ENCODE measurements at regions not wholly inside any gene's neighbourhood (a gene's known extent, or its start where the extent isn't known, plus 50 kb on each side); places are given as distances from the start of the nearest gene placed in this dataset.

GRCh38 chr4:11860996-11861395 is 432.3 kb upstream of the HS3ST1 start:
- DNase-seq (ENCODE audit: low read depth), result no peak
- no peak overlapping the region for H3K4me3 ChIP-seq (ENCODE audit: low read depth, low read length)
- no peak for TF ChIP-seq CTCF (conservative IDR thresholded peaks at IDR 0.05; ENCODE audit: low read depth, low read length)

- no peak for DNase-seq (ENCODE audit: low read depth)
- no peak for TF ChIP-seq CTCF (conservative IDR thresholded peaks at IDR 0.05; ENCODE audit: low read depth, low read length)
- H3K4me3 ChIP-seq (ENCODE audit: low read depth, low read length), result no peak overlapping the region
Measured at GRCh38 chr4:11857881-11858280, 429.2 kb upstream of the HS3ST1 start.

GRCh38 chr4:11847167-11847566 is 418.5 kb upstream of the HS3ST1 start:
- no peak overlapping the region for H3K4me3 ChIP-seq (ENCODE audit: low read depth, low read length)
- no peak for DNase-seq (ENCODE audit: low read depth)
- TF ChIP-seq CTCF (conservative IDR thresholded peaks at IDR 0.05; ENCODE audit: low read depth, low read length), result no peak

GRCh38 chr4:11843927-11844326 is 415.2 kb upstream of the HS3ST1 start:
- TF ChIP-seq CTCF (conservative IDR thresholded peaks at IDR 0.05; ENCODE audit: low read depth, low read length), result no peak
- H3K4me3 ChIP-seq (ENCODE audit: low read depth, low read length), result no peak overlapping the region
- no peak for DNase-seq (ENCODE audit: low read depth)

- H3K4me3 ChIP-seq (ENCODE audit: low read depth, low read length), result no peak overlapping the region
- DNase-seq (ENCODE audit: low read depth), result no peak
- no peak for TF ChIP-seq CTCF (conservative IDR thresholded peaks at IDR 0.05; ENCODE audit: low read depth, low read length)
Measured at GRCh38 chr4:11843340-11843739, 414.6 kb upstream of the HS3ST1 start.

- no peak for TF ChIP-seq CTCF (conservative IDR thresholded peaks at IDR 0.05; ENCODE audit: low read depth, low read length)
- no peak for DNase-seq (ENCODE audit: low read depth)
- no peak overlapping the region for H3K4me3 ChIP-seq (ENCODE audit: low read depth, low read length)
Measured at GRCh38 chr4:11842620-11843263, 414.0 kb upstream of the HS3ST1 start.

GRCh38 chr4:11839889-11840288 is 411.2 kb upstream of the HS3ST1 start:
- DNase-seq (ENCODE audit: low read depth), result no peak
- TF ChIP-seq CTCF (conservative IDR thresholded peaks at IDR 0.05; ENCODE audit: low read depth, low read length), result no peak
- H3K4me3 ChIP-seq (ENCODE audit: low read depth, low read length), result no peak overlapping the region
